GDM1 (cell line): ENCODE measurements at regions not wholly inside any gene's neighbourhood (a gene's known extent, or its start where the extent isn't known, plus 50 kb on each side); places are given as distances from the start of the nearest gene placed in this dataset.
"Not testable (repeated sequence)": the region's sequence is repeated elsewhere in the genome, so short reads cannot be mapped to it uniquely, and the experiment has no call there.

Experiments used
- DNase-seq: peaks from one replicate; lab custom pipeline; 2025; lab: John Stamatoyannopoulos, UW

DNA sequence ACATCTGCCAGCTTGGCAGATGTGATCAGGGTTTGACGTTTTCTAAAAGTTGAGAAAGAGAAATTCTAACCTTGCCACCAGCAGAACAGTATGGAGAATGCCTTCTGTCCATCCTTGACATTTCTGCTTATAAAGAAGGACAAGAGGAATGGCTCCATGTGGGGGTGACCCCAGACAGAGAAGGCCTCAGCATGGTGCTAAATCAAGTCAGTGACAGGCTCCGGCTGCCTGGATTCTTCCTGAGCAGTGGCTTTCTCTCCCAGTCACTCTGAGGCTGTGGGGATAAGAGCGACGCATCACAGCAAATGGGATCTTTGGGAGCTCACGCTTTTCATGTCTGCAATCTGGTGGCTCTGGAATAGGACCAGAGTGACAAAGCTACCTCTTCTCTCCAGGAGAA is 640.2 kb upstream of the CAMK1G start:
- DNase-seq, result no peak

DNA sequence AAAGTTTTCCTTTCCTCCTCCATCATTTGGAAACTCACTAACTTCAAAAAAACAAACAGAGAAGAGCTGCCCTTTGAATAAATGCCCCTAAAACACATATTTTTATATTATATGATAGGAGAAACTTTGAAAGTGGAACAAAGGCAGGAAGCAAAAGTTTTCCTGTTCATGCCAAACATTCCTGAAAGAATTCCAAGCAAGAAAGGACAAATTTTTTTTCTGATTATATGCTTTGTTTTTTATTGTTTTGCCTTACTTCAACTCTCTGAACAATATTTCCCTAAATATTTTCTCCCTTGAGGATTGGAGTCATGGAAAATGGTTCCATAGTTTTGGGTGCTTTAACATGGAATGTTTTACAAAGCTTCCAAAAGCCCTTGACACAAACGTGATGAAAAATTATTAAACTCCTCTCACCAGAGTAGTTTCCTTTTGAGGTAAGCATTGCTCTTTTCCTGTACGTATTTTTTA is 638.5 kb upstream of the CAMK1G start:
- no peak for DNase-seq

- no peak for DNase-seq
Observed at GRCh38 chr1:208950206-208950605, 633.3 kb upstream of the CAMK1G start.

- no peak for DNase-seq
Observed at GRCh38 chr1:208951026-208951525, 632.4 kb upstream of the CAMK1G start.

DNA sequence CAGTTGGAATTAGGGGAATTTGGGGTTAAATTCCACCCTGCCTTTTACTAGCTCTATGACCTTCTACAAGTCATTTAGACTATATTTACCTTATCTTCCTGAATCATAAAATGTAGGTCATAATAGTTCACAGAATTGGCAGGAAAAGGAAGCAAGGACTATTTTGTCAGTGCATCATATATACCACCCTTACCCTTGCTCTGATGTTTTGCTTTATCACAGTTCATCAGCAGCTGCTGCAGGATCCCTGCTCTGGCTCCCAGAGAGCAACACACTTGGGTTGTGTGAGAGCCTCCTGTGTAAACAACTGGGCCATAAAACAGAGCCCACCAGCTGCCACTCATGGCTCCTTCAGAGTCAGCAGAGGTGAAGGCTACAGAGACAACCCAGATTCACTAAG is 631.6 kb upstream of the CAMK1G start:
- DNase-seq, result no peak

DNA sequence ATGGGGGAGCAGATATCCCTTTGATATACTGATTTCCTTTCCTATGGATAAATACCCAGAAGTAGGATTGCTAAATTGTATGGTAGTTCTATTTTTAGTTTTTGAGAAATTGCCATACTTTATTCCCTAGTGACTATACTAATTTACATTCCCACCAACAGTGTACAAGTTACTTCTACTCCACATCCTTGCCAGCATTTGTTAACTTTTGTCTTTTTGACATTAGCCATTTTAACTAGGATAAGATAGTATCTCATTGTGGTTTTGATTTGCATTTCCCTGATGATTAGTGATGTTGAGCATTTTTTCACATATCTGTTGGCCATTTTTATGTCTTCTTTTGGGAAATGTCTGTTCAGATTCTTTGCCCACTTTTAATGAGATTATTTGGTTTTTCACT is 620.6 kb upstream of the CAMK1G start:
- no peak for DNase-seq

GRCh38 chr1:208965351-208965750 is 618.2 kb upstream of the CAMK1G start:
- DNase-seq, result no peak

DNA sequence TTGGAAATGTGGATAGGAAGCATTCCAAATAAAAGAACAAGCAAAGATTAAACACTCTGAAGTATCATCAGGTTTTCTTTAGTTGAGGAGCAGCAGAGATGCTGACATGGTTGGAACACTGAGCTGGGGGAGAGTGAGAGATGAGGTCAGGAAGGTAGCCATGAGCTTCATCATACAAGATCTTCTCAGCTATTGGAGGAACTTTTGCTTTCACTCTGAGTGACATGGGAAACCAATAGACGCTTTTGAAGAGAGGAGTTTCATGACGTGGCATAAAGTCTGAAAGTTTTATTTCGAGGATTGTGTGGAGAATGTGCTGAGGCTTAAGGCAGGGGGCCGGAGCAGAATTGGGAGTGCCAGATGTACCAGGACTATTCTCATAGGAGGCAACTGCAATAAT is 616.2 kb upstream of the CAMK1G start:
- no peak for DNase-seq

DNA sequence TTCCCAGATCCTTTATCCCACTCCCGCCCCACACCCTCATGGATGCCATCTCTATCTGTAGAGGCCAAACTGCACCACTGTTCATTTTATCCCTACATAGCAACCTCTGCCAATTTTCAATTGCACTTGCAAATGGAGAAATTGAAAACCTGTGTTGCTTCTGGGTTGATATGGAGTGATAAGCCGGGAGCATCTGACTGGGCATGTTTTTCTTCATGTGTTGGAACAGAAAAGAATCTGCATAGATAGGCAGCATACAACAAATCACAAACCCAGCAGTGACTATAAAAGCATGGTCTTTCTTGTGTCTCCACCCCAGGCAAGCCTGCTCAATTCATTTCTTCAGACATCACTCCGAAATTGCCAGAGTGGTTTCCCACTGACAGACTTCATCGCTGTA is 608.8 kb upstream of the CAMK1G start:
- DNase-seq, result no peak

DNA sequence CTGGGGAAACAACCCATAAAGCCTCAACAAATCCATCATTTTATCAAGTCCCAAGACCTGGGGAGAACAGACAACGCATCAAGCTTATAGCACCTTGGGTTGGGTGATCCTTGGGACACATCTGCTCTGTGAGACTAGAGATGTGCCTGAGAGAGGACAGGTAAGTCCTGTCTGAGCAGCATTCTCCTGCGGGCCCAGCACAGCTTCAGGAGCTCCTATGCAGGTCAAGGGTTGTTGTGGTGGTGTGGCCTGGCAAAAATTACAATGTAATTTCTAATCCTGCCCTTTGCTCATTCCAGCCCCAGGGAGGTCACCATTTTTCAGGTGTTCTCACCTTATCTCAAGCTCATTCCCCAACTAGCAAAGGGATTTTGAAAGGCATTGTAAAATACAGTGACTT is 608.1 kb upstream of the CAMK1G start:
- no peak for DNase-seq

DNA sequence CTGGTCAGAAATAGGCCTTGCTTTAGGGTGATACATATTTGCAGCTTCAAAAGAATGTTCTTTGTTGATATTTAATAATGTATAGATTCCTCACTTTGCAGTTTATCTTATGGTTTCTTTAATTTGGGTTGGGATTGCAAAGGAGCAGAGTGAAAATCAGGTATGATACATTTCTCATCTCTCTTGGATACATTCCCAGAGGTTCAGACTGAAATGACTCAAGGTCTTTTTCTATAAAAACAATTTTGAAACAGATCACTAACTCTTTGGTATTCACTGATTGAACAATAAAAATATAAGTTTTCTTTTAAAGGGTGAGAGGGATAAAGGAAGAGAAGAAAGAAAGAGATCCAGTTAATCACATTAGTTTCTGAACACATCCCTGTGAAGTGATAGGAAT is 606.5 kb upstream of the CAMK1G start:
- no peak for DNase-seq

DNA sequence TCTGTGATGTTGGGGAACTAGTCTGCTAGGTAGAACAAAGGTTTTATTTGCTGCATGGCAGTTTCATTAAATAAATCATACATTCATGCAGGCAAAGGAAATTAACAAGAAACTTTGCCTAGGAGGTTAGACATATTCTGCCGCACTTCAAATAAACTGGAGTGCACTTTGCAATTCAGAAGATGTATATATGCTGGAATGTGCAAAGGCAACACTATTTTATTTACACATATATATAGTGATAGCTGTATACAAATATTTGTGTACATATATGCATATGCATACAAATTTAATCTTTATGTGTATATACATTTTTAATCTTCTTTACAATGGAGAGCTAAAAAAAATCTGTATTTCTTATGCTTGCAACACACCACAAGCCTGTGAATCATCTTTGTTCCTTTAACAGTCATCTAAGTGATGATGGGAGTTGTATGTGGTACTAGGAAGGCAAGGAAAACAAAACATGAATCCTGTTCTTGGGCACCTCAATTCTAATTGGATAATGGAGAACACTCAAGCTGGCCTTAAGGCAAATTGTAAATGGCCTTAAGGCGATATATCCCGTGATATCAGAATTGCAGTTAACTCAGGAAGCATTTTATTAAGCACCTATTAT is 605.8 kb upstream of the CAMK1G start:
- DNase-seq, result no peak

GRCh38 chr1:208979776-208980175 is 603.7 kb upstream of the CAMK1G start:
- DNase-seq, result no peak

DNA sequence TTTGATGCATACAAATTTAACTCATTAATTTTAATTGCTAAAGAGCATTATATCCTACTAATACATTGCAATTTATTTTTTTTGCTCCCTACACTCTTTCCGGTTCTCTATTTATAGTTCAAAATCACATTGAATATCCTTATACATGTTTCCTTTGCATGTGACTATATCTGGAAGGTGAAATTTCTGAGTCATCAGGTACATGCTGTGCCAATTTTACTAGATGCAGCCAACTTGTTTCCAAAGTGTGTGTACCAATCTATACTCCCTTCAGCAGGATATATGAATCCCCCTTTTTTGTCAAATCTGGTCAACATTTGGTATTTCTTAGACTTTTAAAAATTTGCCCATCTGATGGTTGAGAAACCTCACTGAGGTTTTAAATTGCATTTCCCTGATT is 602.9 kb upstream of the CAMK1G start:
- DNase-seq, result no peak

DNA sequence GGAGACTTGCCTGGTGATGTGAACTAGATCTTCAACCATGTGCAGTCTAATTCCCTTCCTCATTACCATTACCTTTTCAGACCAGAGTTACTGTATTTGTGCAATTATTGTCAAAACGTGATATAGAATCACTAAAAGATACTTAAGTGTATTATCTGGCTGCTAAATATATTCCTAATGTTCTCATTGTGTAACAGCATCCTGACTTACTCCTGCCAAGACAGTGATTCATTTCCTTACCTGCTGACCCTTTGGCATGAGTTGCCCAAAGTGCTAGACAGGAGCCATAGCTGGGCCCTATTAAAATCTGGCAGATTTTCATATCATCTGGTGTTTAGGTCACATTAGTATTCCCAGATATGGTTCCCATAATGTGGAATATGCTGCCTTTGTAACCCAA is 598.3 kb upstream of the CAMK1G start:
- no peak for DNase-seq

DNA sequence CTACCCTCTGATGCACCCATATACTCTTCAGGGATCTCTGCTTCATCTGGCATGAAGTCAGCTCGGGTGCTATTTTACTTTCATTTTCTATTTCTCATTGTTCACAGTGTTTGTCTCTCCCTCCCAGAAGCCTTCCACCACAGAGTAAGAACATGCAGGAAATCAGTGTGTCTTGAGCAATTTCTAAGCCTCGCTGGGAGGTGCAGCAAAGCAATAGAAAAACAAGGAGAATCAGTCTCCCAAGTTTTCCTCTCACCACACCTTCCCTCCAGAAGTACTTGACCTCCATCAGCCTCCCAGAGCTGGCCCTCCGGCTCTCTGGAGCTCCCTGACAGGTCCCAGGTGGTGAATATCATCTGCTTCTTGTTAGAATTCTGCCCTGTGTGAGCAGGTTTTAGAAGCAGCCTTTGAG is 594.7 kb upstream of the CAMK1G start:
- DNase-seq, result peak; percentile 10

GRCh38 chr1:208990456-208990855 is 593.1 kb upstream of the CAMK1G start:
- DNase-seq, result no peak

GRCh38 chr1:208997053-208997452 is 586.5 kb upstream of the CAMK1G start:
- not testable (repeated sequence) for DNase-seq

GRCh38 chr1:208997726-208998312 is 585.7 kb upstream of the CAMK1G start:
- no peak for DNase-seq

DNA sequence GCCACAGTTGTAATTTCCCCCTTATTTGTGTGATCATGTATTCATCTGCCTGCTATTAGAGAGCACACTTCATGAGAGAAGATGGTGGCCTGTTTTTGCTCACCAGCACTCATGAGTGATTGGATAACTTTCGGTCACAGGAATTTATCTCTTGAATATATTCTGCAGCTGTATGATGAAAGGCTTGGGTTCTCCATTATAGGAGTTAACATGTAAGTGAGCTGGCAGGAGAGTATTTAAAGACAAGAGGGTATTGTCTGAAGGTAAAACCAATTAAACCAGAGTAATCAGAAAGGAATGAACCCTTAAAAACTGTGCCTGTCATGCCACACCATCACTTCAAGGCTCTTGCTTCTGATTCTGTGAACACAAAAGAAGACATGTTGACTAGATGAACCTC is 574.9 kb upstream of the CAMK1G start:
- no peak for DNase-seq

DNA sequence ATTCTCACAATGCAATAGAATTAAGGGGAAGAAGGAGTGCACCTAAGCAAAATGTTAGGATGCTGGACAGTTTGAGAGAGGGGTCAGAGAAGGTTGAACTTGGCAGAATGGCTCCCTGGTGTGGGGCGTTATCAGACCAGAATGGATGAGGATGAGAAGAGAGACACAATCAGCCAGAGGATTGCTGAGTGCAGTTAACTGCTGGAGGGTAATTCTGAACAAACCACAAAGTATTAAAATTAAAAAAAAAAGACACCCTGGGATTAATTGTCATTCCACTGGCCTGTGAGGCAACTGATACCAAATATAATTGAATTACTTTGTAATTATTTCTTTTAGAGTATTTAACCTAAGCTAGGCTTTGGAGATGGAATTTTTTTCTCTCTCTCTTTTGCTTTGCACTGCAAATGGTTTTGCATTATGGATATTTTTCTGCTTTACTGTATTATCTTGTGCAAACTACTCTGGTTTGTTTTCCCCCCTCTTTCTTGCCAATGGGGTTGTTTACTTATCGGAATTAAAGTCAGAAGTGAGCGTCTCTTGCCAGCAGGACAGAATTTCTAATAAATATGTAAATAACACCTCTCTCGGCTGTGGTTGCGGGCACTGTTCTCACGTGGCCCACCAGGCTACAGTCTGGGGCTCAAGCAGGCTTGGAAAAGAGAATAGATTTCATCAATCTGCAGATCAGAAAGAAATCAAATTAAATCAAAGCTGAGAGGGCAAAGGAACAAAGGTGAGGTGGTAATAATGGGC is 572.9 kb upstream of the CAMK1G start:
- DNase-seq, result no peak

DNA sequence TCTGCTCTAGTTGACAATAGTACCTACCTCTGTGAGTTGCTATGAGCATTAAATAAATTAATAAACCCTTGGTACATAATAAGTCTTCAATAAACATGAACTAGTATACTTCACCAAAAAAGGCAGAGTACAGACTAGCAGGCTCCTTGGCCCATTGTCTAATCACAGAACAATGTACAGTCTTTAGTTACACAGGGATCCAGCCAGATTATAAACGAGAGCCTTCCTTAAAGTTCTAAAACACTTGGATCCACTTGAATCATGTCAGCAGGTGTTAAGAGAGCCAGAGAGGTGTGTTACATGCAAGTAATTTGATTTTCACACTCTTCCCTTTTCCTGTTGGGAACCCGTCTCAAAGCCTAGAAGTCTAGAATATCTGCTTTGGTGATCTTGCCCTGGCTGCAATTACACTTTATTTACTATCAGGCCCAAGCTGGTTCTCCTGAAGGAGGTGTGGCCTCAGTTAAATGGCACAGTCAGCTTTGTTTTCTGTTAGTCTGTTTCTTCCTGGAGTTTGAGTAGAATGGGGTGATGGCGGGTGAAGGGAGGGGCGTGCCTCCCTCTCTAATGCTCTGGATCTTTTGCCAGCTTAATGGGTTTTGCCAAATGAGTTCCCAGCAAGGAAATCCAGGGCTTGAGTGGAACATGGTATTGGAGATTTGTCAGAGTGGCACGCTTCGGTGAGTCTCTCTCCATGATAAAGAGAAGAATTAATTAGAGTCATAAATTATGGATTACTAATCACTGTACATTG is 570.9 kb upstream of the CAMK1G start:
- DNase-seq, result no peak

- no peak for DNase-seq
Observed at GRCh38 chr1:209015092-209015491, 568.4 kb upstream of the CAMK1G start.
